H9 (cell line): ENCODE measurements at regions not wholly inside any gene's neighbourhood (a gene's known extent, or its start where the extent isn't known, plus 50 kb on each side); places are given as distances from the start of the nearest gene placed in this dataset.

Source experiments
- DNase-seq: peaks from one replicate; pipeline ENCODE4 v3.0.0-alpha.2; 2017
- H2AFZ ChIP-seq: one replicate; pipeline ENCODE4 v1.6.1; 2013; ENCODE audit warnings: mild to moderate bottlenecking, low read length, control low read depth, moderate library complexity
- H2AK5ac ChIP-seq: 2 replicates; pipeline ENCODE4 v1.6.1; 2013; ENCODE audit warnings: low read length, control low read depth, mixed read lengths; ENCODE audit not compliant: insufficient read length
- H2BK120ac ChIP-seq: one replicate; pipeline ENCODE4 v1.6.1; 2013; ENCODE audit warnings: low read depth, mild to moderate bottlenecking, low read length, control low read depth, inconsistent platforms; ENCODE audit not compliant: poor library complexity, severe bottlenecking
- H2BK12ac ChIP-seq: 2 replicates; pipeline ENCODE4 v1.6.1; 2013; ENCODE audit warnings: low read length, control low read depth, mixed read lengths, low read depth; ENCODE audit not compliant: insufficient read length
- H2BK15ac ChIP-seq: 2 replicates; pipeline ENCODE4 v1.6.1; 2013; ENCODE audit warnings: low read depth, low read length, control low read depth
- H2BK20ac ChIP-seq: one replicate; pipeline ENCODE4 v1.6.1; 2013; ENCODE audit warnings: low read depth, mild to moderate bottlenecking, low read length, control low read depth, inconsistent platforms; ENCODE audit not compliant: poor library complexity, severe bottlenecking
- H2BK5ac ChIP-seq: 2 replicates; pipeline ENCODE4 v1.6.1; 2013; ENCODE audit warnings: low read length, control low read depth, mixed read lengths; ENCODE audit not compliant: insufficient read length
- H3K14ac ChIP-seq: 2 replicates; pipeline ENCODE4 v1.6.1; 2013; ENCODE audit warnings: low read length, control low read depth; ENCODE audit not compliant: insufficient read depth
- H3K18ac ChIP-seq: 2 replicates; pipeline ENCODE4 v1.6.1; 2013; ENCODE audit warnings: low read depth, mild to moderate bottlenecking, mixed read lengths, low read length, control low read depth; ENCODE audit not compliant: insufficient read length
- H3K23ac ChIP-seq: 2 replicates; pipeline ENCODE4 v1.6.1; 2013; ENCODE audit warnings: low read length, control low read depth, mixed read lengths, low read depth; ENCODE audit not compliant: insufficient read length
- H3K23me2 ChIP-seq: 2 replicates; pipeline ENCODE4 v1.6.1; 2013; ENCODE audit warnings: low read depth, mild to moderate bottlenecking, mixed read lengths, low read length, control low read depth; ENCODE audit not compliant: insufficient read length, poor library complexity, severe bottlenecking
- H3K27ac ChIP-seq: 2 replicates; pipeline ENCODE4 v1.5.1; 2013; ENCODE audit warnings: low read length, control low read depth, mixed read lengths, low read depth; ENCODE audit not compliant: insufficient read length
- H3K27me3 ChIP-seq: 2 replicates; pipeline ENCODE4 v1.6.1; 2013; ENCODE audit warnings: low read length, control low read depth, inconsistent platforms; ENCODE audit not compliant: insufficient read depth
- H3K4ac ChIP-seq: 2 replicates; pipeline ENCODE4 v1.6.1; 2013; ENCODE audit warnings: low read depth, mild to moderate bottlenecking, control low read depth, inconsistent platforms, low read length, moderate library complexity
- H3K4me1 ChIP-seq: 2 replicates; pipeline ENCODE4 v1.6.1; 2013; ENCODE audit warnings: low read length, control low read depth, inconsistent platforms; ENCODE audit not compliant: insufficient read depth
- H3K4me2 ChIP-seq: 2 replicates; pipeline ENCODE4 v1.6.1; 2013; ENCODE audit warnings: low read length, control low read depth, mixed read lengths; ENCODE audit not compliant: insufficient read length, insufficient read depth
- H3K56ac ChIP-seq: 2 replicates; pipeline ENCODE4 v1.6.1; 2013; ENCODE audit warnings: low read depth, mild to moderate bottlenecking, mixed read lengths, low read length, control low read depth; ENCODE audit not compliant: insufficient read length
- H3K79me1 ChIP-seq: 2 replicates; pipeline ENCODE4 v1.6.1; 2013; ENCODE audit warnings: low read depth, mild to moderate bottlenecking, moderate library complexity, low read length, control low read depth, inconsistent platforms; ENCODE audit not compliant: insufficient read depth, poor library complexity, severe bottlenecking
- H3K79me2 ChIP-seq: 2 replicates; pipeline ENCODE4 v1.6.1; 2013; ENCODE audit warnings: low read length, control low read depth, inconsistent platforms; ENCODE audit not compliant: insufficient read depth
- H3K9ac ChIP-seq: 2 replicates; pipeline ENCODE4 v1.6.1; 2013; ENCODE audit warnings: low read length, control low read depth, mixed read lengths; ENCODE audit not compliant: insufficient read length; ENCODE audit errors: extremely low read depth
- H3K9me3 ChIP-seq: one replicate; pipeline ENCODE4 v1.6.1; 2013; ENCODE audit warnings: low read depth, low read length, inconsistent platforms; ENCODE audit not compliant: control insufficient read depth
- H3T11ph ChIP-seq: one replicate; pipeline ENCODE4 v1.6.1; 2013; ENCODE audit warnings: mild to moderate bottlenecking, low read length, control low read depth, inconsistent platforms
- H4K20me1 ChIP-seq: one replicate; pipeline ENCODE4 v1.6.1; 2013; ENCODE audit not compliant: control insufficient read depth, insufficient read length, insufficient read depth
- H4K5ac ChIP-seq: 2 replicates; pipeline ENCODE4 v1.6.1; 2013; ENCODE audit warnings: low read depth, mild to moderate bottlenecking, mixed read lengths, low read length, control low read depth; ENCODE audit not compliant: insufficient read length
- H4K8ac ChIP-seq: replicated peaks from 2 replicates; pipeline ENCODE4 v1.6.1; 2013; ENCODE audit warnings: low read length, control low read depth, mixed read lengths, low read depth; ENCODE audit not compliant: insufficient read length
- H4K91ac ChIP-seq: 2 replicates; pipeline ENCODE4 v1.6.1; 2013; ENCODE audit warnings: low read depth, mild to moderate bottlenecking, moderate library complexity, mixed read lengths, low read length, control low read depth; ENCODE audit not compliant: insufficient read length
- H3K27ac Mint-ChIP-seq, 3 experiments: 2 replicates in 2 of 3; 3 replicates in 1 of 3; pipeline ENCODE4 v1.8.0; 2020 to 2021; ENCODE audit warnings: mixed read lengths in 3 of 3, mild to moderate bottlenecking in 1 of 3, moderate library complexity in 1 of 3
- H3K27me3 Mint-ChIP-seq: 2 replicates; pipeline ENCODE4 v1.8.0; 2021; ENCODE audit warnings: low read depth, mild to moderate bottlenecking, moderate library complexity, mixed read lengths
- H3K36me3 Mint-ChIP-seq, 3 experiments: 2 replicates in 2 of 3; 3 replicates in 1 of 3; pipeline ENCODE4 v1.8.0; 2020 to 2021; ENCODE audit warnings: low read depth in 3 of 3, mixed read lengths in 3 of 3; ENCODE audit not compliant: insufficient read depth in 1 of 3
- H3K4me1 Mint-ChIP-seq, 2 experiments: 2 replicates each; pipeline ENCODE4 v1.8.0; 2020; ENCODE audit warnings: mixed read lengths in 2 of 2
- H3K4me3 Mint-ChIP-seq, 2 experiments: 2 replicates in 1 of 2; 3 replicates in 1 of 2; pipeline ENCODE4 v1.8.0; 2020 to 2021; ENCODE audit warnings: mild to moderate bottlenecking in 2 of 2, mixed read lengths in 2 of 2, moderate library complexity in 1 of 2
- H3K9me3 Mint-ChIP-seq, 2 experiments: 2 replicates in 1 of 2; 3 replicates in 1 of 2; pipeline ENCODE4 v1.8.0; 2020; ENCODE audit warnings: mild to moderate bottlenecking in 2 of 2, mixed read lengths in 2 of 2, moderate library complexity in 1 of 2
- WGBS: extraction: QIAGEN DNeasy Blood & Tissue Kit; methylation state at CpG from one replicate; pipeline ENCODE4 v1.1.7; 2013; ENCODE audit warnings: missing lambda C conversion rate, low lambda C conversion rate, mixed read lengths; ENCODE audit not compliant: insufficient read length; ENCODE audit errors: extremely low coverage; 5-methylcytosine and 5-hydroxymethylcytosine counted together
- TF ChIP-seq, protein P1 (sequence below): fragments of 200-600 bp; sonication (generic); conservative IDR thresholded peaks from 3 replicates; pipeline ENCODE4 v1.8.0; 2021; ENCODE audit warnings: antibody characterized with exemption, mild to moderate bottlenecking

DNA sequence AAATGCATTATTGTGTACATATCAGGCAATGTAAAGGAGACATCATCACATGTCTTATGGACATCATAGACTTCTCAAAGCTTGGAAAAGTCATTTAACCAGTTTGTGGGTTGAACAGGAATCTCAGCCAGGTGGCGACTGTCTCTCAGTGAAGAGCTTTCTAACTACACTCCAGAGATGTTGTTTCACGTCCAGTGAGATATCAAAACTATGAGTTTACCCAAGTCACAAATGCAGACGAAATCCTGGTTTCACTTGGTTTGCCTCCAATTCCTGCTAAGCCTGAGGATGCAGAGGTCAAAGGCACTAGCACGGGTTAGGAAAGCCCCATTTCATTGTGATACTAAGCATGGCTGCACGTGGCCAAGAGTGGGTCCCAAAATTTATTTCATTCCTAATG is 384.5 kb upstream of the MEIS1 start:
- no peak overlapping the region for H3K4me3 Mint-ChIP-seq
- Histone ChIP-seq H2BK15ac (no peak overlapping the region), H2AFZ (no peak overlapping the region), H3K9me3 (no peaks in the 10 kb centered on the region), H3K18ac (no peak overlapping the region), H3K27ac (no peak overlapping the region), H3K23ac (no peak overlapping the region), H2AK5ac (no peak overlapping the region), H3K23me2 (no peaks in the 10 kb centered on the region), H2BK12ac (no peak overlapping the region), H3K79me1 (no peaks in the 10 kb centered on the region), H3K27me3 (no peaks in the 10 kb centered on the region), H3K4me1 (peaks cover 6% of the 10 kb centered on the region; the same call in 1 of the 2 replicates), H3K14ac (no peak overlapping the region), H4K91ac (no peak overlapping the region), H2BK120ac (no peak overlapping the region), H3K56ac (no peak overlapping the region), H2BK20ac (no peak overlapping the region), H3K4me2 (no peak overlapping the region), H4K20me1 (no peaks in the 10 kb centered on the region), H3K9ac (no peak overlapping the region), H3K4ac (no peak overlapping the region), H4K5ac (no peak overlapping the region), H3T11ph (no peak overlapping the region), H4K8ac (no peak overlapping the region), H3K79me2 (no peaks in the 10 kb centered on the region), H2BK5ac (no peak overlapping the region)
- DNase-seq = no peak
- H3K36me3 Mint-ChIP-seq = no peaks in the 10 kb centered on the region; a peak in 1 of 7 replicates
- H3K9me3 Mint-ChIP-seq = no peaks in the 10 kb centered on the region; a peak in 1 of 5 replicates
- peaks cover 25 to 29% of the 10 kb centered on the region in 2 experiments for H3K4me1 Mint-ChIP-seq
- no CpG with 5 or more reads among the region's 5 CpGs for WGBS
- no peak overlapping the region for H3K27ac Mint-ChIP-seq
- TF ChIP-seq, protein P1, sequence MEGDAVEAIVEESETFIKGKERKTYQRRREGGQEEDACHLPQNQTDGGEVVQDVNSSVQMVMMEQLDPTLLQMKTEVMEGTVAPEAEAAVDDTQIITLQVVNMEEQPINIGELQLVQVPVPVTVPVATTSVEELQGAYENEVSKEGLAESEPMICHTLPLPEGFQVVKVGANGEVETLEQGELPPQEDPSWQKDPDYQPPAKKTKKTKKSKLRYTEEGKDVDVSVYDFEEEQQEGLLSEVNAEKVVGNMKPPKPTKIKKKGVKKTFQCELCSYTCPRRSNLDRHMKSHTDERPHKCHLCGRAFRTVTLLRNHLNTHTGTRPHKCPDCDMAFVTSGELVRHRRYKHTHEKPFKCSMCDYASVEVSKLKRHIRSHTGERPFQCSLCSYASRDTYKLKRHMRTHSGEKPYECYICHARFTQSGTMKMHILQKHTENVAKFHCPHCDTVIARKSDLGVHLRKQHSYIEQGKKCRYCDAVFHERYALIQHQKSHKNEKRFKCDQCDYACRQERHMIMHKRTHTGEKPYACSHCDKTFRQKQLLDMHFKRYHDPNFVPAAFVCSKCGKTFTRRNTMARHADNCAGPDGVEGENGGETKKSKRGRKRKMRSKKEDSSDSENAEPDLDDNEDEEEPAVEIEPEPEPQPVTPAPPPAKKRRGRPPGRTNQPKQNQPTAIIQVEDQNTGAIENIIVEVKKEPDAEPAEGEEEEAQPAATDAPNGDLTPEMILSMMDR = no peak
- no peaks in the 10 kb centered on the region; the same call in 1 of the 2 replicates for H3K27me3 Mint-ChIP-seq
